CD4-positive, alpha-beta T cell (primary cell): ENCODE measurements at regions not wholly inside any gene's neighbourhood (a gene's known extent, or its start where the extent isn't known, plus 50 kb on each side); places are given as distances from the start of the nearest gene placed in this dataset.

Source experiments
- ATAC-seq: fragments of 200-7000 bp; cut with Tn5 transposase; one replicate; pipeline ENCODE4 v1.10.0; 2022; ENCODE audit warnings: mild to moderate bottlenecking; ENCODE audit not compliant: poor library complexity
- CTCF ChIA-PET: fragments of 350-600 bp; sonication (Branson Sonifier 250); formaldehyde crosslinking; loops from one replicate; lab custom pipeline; 2021; ENCODE audit warnings: antibody characterized with exemption, inconsistent platforms; lab: Charles Lee
- POLR2A ChIA-PET: fragments of 350-600 bp; sonication (Branson Sonifier 250); formaldehyde crosslinking; loops from one replicate; lab custom pipeline; 2021; ENCODE audit warnings: antibody characterized with exemption, inconsistent platforms; lab: Charles Lee
- DNase-seq, 14 experiments: peaks; one replicate each; pipeline ENCODE4 v3.0.0-alpha.2; 2013 to 2020; ENCODE audit warnings: mixed read lengths in 2 of 14
- H3K27ac ChIP-seq, 2 donors: one replicate each; pipeline versions ENCODE4 v1.5.1 to v1.7.0; 2013; ENCODE audit warnings: low read length in 2 of 2, low read depth in 1 of 2, mild to moderate bottlenecking in 1 of 2
- H3K27me3 ChIP-seq, 2 experiments: 1 replicate in 1 of 2; 2 replicates in 1 of 2; pipeline versions ENCODE4 v1.6.1 to v1.7.0; 2013; ENCODE audit warnings: low read length in 2 of 2, control low read depth in 1 of 2, mild to moderate bottlenecking in 1 of 2, moderate library complexity in 1 of 2; ENCODE audit not compliant: insufficient read depth in 2 of 2, control insufficient read depth in 1 of 2
- H3K36me3 ChIP-seq: one replicate; pipeline ENCODE4 v1.6.1; 2013; ENCODE audit warnings: low read length, control low read depth; ENCODE audit not compliant: insufficient read depth
- H3K4me1 ChIP-seq: one replicate; pipeline ENCODE4 v1.6.1; 2013; ENCODE audit warnings: low read length, control low read depth; ENCODE audit not compliant: insufficient read depth
- H3K4me3 ChIP-seq: one replicate; pipeline ENCODE4 v1.5.1; 2013; ENCODE audit warnings: mild to moderate bottlenecking, low read length, moderate library complexity
- H3K9me3 ChIP-seq, 2 experiments: 1 replicate in 1 of 2; 2 replicates in 1 of 2; pipeline versions ENCODE4 v1.6.1 to v1.7.0; 2013; ENCODE audit warnings: low read length in 2 of 2, mild to moderate bottlenecking in 2 of 2, control low read depth in 1 of 2, moderate library complexity in 1 of 2; ENCODE audit not compliant: control insufficient read depth in 1 of 2, insufficient read depth in 1 of 2
- H3K27ac Mint-ChIP-seq: one replicate; pipeline ENCODE4 v1.8.0; 2020; ENCODE audit warnings: mixed read lengths
- H3K27me3 Mint-ChIP-seq: one replicate; pipeline ENCODE4 v1.8.0; 2021; ENCODE audit warnings: mixed read lengths
- H3K36me3 Mint-ChIP-seq: one replicate; pipeline ENCODE4 v1.8.0; 2021; ENCODE audit warnings: low read depth, mixed read lengths
- H3K4me1 Mint-ChIP-seq: one replicate; pipeline ENCODE4 v1.8.0; 2021; ENCODE audit warnings: low read depth, mixed read lengths
- H3K4me3 Mint-ChIP-seq: one replicate; pipeline ENCODE4 v1.8.0; 2020; ENCODE audit warnings: mild to moderate bottlenecking, mixed read lengths
- H3K9me3 Mint-ChIP-seq: one replicate; pipeline ENCODE4 v1.8.0; 2020; ENCODE audit warnings: mixed read lengths
- intact Hi-C, 2 experiments: fragments of 100-400 bp; cut with DNase I in 1 of 2; cut with micrococcal nuclease in 1 of 2; formaldehyde crosslinking; loops; one replicate each; pipeline versions ENCODE4 v1.15.1 to v1.9.0; 2023 to 2025; cut with DNase I, micrococcal nuclease
- TF ChIP-seq, protein P1 (sequence below): fragments of 200-600 bp; IDR thresholded peaks from one replicate; pipeline ENCODE4 v1.8.0; 2022; ENCODE audit warnings: antibody characterized with exemption, mild to moderate bottlenecking

DNA sequence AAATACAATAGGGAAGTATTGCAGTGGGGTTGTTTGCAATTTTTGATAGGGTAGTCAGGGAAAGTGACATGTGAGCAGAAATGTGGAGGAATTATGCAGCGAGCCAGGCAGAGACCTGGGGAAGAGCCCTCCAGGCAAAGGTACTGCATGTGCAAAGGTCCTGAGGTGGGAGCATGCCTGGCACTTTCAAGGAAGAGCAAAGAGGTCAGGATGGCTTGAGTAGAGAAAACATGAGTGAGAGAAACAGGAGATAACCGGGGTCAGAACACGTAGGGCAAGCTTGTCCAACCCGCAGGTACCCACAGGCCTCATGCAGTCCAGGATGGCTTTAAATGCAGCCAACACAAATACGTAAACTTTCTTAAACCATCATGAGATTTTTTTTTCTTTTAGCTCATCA is 71.0 kb downstream of the COQ2 start:
- ChIA-PET CTCF (no interaction called here), POLR2A (interaction anchor here (0.7 kb wide), 1 partner anchor 101 kb away, joined by 3 read pairs; no protein-coding TSS in a partner anchor)
- Mint-ChIP-seq H3K4me1 (peaks cover 92% of the 10 kb centered on the region), H3K27ac (peak overlapping the region; percentile 81), H3K36me3 (no peaks in the 10 kb centered on the region), H3K27me3 (no peaks in the 10 kb centered on the region), H3K9me3 (no peaks in the 10 kb centered on the region), H3K4me3 (no peak overlapping the region)
- no peak for ATAC-seq
- intact Hi-C loops, result loop anchor here (2.0 to 5.0 kb wide), 2 partner anchors 96 to 99 kb away; partner anchors contain the start of gene PLAC8 (in 1 of the 2)
- no peak overlapping the region for H3K27ac ChIP-seq
- H3K9me3 ChIP-seq, result no peaks in the 10 kb centered on the region
- no peaks in the 10 kb centered on the region for H3K36me3 ChIP-seq
- no peaks in the 10 kb centered on the region for H3K27me3 ChIP-seq
- peaks cover 81% of the 10 kb centered on the region for H3K4me1 ChIP-seq
- H3K4me3 ChIP-seq, result no peak overlapping the region
- TF ChIP-seq, protein P1, sequence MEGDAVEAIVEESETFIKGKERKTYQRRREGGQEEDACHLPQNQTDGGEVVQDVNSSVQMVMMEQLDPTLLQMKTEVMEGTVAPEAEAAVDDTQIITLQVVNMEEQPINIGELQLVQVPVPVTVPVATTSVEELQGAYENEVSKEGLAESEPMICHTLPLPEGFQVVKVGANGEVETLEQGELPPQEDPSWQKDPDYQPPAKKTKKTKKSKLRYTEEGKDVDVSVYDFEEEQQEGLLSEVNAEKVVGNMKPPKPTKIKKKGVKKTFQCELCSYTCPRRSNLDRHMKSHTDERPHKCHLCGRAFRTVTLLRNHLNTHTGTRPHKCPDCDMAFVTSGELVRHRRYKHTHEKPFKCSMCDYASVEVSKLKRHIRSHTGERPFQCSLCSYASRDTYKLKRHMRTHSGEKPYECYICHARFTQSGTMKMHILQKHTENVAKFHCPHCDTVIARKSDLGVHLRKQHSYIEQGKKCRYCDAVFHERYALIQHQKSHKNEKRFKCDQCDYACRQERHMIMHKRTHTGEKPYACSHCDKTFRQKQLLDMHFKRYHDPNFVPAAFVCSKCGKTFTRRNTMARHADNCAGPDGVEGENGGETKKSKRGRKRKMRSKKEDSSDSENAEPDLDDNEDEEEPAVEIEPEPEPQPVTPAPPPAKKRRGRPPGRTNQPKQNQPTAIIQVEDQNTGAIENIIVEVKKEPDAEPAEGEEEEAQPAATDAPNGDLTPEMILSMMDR, result no peak
- no peak for DNase-seq

DNA sequence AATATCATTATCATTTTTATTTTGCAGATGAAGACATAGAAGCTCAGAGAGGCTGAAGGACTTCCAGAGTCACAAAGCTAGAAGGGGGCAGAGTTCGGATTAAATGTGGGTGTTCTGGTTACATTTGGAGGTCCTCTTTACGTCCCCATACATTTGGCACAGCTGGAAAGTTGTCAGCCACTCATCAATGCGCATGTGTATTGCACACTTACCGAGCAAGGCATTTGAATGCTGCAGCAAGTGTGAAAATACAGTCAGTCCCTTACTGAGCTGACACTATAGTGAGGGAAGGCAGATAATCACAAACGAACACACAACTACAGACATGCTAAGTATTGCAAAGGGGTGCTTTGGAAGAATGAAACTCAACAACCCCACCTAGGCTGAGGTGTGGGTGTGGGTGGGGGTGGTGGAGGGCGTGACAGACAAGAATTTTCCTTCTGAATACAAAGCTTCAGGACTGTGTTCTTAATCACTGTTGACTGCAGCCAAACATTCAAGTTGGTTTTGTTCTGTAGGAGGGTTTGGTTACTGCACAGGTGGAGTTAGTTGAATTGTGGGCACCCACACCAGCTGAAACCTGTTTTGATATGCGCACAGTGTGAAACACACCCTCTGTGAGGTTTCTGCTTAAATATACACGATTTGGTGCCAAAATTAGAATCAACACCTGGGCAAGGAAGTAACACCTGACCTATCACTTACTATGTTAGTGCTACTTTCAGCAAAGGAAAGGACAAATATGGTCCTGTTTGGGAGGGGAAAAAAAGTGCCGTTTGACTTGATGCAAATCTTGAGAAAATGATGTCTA is 72.4 kb downstream of the COQ2 start:
- peak overlapping the region; percentile 81 for H3K27ac Mint-ChIP-seq
- no peaks in the 10 kb centered on the region for H3K36me3 Mint-ChIP-seq
- ATAC-seq (peak; percentile 89), DNase-seq (peak; percentile 20 to 96 (median 44))
- ChIA-PET POLR2A (interaction anchor here (0.7 to 4.0 kb wide), 14 partner anchors 10 to 177 kb away, joined by 3 to 90 read pairs (median 4); partner anchors contain the start of genes COPS4, COQ2 and PLAC8), CTCF (interaction anchor here (0.9 to 1.6 kb wide), 5 partner anchors 16 to 102 kb away, joined by 3 to 4 read pairs (median 3); no protein-coding TSS in a partner anchor)
- TF ChIP-seq, protein P1, result no peak
- Histone ChIP-seq H3K27ac (peak overlapping the region; percentile 7 to 59), H3K27me3 (no peaks in the 10 kb centered on the region), H3K4me1 (peaks cover 67% of the 10 kb centered on the region), H3K36me3 (no peaks in the 10 kb centered on the region), H3K9me3 (no peaks in the 10 kb centered on the region), H3K4me3 (no peak overlapping the region)
- H3K4me3 Mint-ChIP-seq, result peak overlapping the region; percentile 55
- H3K9me3 Mint-ChIP-seq, result no peaks in the 10 kb centered on the region
- intact Hi-C loops, result loop anchor here (1.0 to 5.0 kb wide), 3 partner anchors 95 to 128 kb away; partner anchors contain the start of gene PLAC8 (in 1 of the 2)
- peaks cover 79% of the 10 kb centered on the region for H3K4me1 Mint-ChIP-seq
- no peaks in the 10 kb centered on the region for H3K27me3 Mint-ChIP-seq

DNA sequence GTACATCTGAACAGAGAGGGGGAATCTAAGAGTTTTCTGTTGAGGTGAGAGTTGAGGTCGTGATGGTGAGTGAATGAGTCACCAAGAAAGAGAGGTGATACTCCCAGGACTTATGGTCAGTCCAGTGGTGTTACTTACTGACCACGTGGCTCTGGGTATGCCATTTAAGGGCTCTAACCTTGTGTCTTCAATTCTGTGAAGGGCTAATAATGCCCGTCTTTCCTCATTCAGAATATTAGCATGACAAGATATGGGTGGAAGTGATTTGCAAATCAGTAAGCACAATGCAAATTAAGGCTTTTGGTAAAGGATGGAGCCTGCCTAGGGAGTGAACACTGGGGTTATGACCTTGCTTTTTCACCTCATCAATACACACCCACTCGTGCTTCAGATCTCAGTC is 75.2 kb downstream of the COQ2 start:
- no peak for ATAC-seq
- no peak overlapping the region for H3K4me3 ChIP-seq
- Mint-ChIP-seq H3K27me3 (no peaks in the 10 kb centered on the region), H3K36me3 (no peaks in the 10 kb centered on the region), H3K27ac (peak overlapping the region; percentile 81), H3K4me1 (peaks cover 54% of the 10 kb centered on the region), H3K9me3 (no peaks in the 10 kb centered on the region), H3K4me3 (no peak overlapping the region)
- peaks cover 47% of the 10 kb centered on the region for H3K4me1 ChIP-seq
- no peaks in the 10 kb centered on the region for H3K9me3 ChIP-seq
- intact Hi-C loops, result no loop called here
- DNase-seq, result no peak
- POLR2A ChIA-PET, result interaction anchor here (1.3 to 4.0 kb wide), 3 partner anchors 8 to 97 kb away, joined by 4 to 90 read pairs (median 5); partner anchors contain the start of gene PLAC8
- H3K27ac ChIP-seq, result no peak overlapping the region
- no peaks in the 10 kb centered on the region for H3K36me3 ChIP-seq
- CTCF ChIA-PET, result no interaction called here
- TF ChIP-seq, protein P1, result no peak
- H3K27me3 ChIP-seq, result no peaks in the 10 kb centered on the region
